ENCODE measurements at regions not wholly inside any gene's neighbourhood (a gene's known extent, or its start where the extent isn't known, plus 50 kb on each side); places are given as distances from the start of the nearest gene placed in this dataset.

GRCh38 chr3:152629363-152630122 lies 205.4 kb upstream of the P2RY1 start:
- intact Hi-C loops (cut with DNase I) = loop anchor here in 1 of 10 donors (5.0 kb wide), 1 partner anchor 1542 kb away; the partner anchor contains the start of gene MED12L
- WGBS, 2 donors = 98 to 99% methylated on average over 7 of the region's 7 CpGs
- no peak overlapping the region for H3K27ac ChIP-seq
- no peak overlapping the region for H3K4me3 ChIP-seq
- peaks cover 0 to 15% (median 0%) of the 10 kb centered on the region in 11 donors for H3K9me3 ChIP-seq
- no peaks in the 10 kb centered on the region for H3K27me3 ChIP-seq
- DNase-seq (no peak), ATAC-seq (no peak)
- H3K4me1 ChIP-seq = no peaks in the 10 kb centered on the region
- TF ChIP-seq CTCF (IDR thresholded peaks at IDR 0.05) = no peak
- no peaks in the 10 kb centered on the region for H3K36me3 ChIP-seq

GRCh38 chr3:152635389-152635788 lies 199.5 kb upstream of the P2RY1 start:
- DNase-seq (no peak), ATAC-seq (peak in 1 of 8 donors; percentile 50)
- intact Hi-C loops (cut with DNase I) = no loop called here
- no peak for TF ChIP-seq CTCF (IDR thresholded peaks at IDR 0.05)
- no peak overlapping the region for H3K4me3 ChIP-seq
- no peaks in the 10 kb centered on the region for H3K27me3 ChIP-seq
- H3K9me3 ChIP-seq = peaks cover 0 to 8% (median 0%) of the 10 kb centered on the region in 11 donors
- no peaks in the 10 kb centered on the region for H3K36me3 ChIP-seq
- no peak overlapping the region for H3K27ac ChIP-seq
- H3K4me1 ChIP-seq = peaks cover 0 to 6% (median 0%) of the 10 kb centered on the region in 9 donors

GRCh38 chr3:152636651-152637050 lies 198.3 kb upstream of the P2RY1 start:
- ATAC-seq (no peak), DNase-seq (no peak)
- intact Hi-C loops (cut with DNase I) = no loop called here
- Histone ChIP-seq H3K27me3 (no peaks in the 10 kb centered on the region), H3K36me3 (no peaks in the 10 kb centered on the region), H3K4me1 (peaks cover 0 to 6% (median 0%) of the 10 kb centered on the region in 9 donors), H3K27ac (no peak overlapping the region), H3K9me3 (no peaks in the 10 kb centered on the region), H3K4me3 (no peak overlapping the region)
- TF ChIP-seq CTCF (IDR thresholded peaks at IDR 0.05) = no peak
- WGBS, 2 donors = 96 to 97% methylated on average over 4 of the region's 4 CpGs

GRCh38 chr3:152638214-152638613 lies 196.7 kb upstream of the P2RY1 start:
- Histone ChIP-seq H3K9me3 (no peaks in the 10 kb centered on the region), H3K36me3 (no peaks in the 10 kb centered on the region), H3K27me3 (no peaks in the 10 kb centered on the region), H3K4me1 (peaks cover 0 to 6% (median 0%) of the 10 kb centered on the region in 9 donors), H3K4me3 (no peak overlapping the region), H3K27ac (peak overlapping the region in 6 of 10 donors; percentile 15 to 71 (median 54))
- ATAC-seq = peak in 5 of 8 donors; percentile 42 to 79 (median 62)
- TF ChIP-seq CTCF (IDR thresholded peaks at IDR 0.05) = no peak
- intact Hi-C loops (cut with DNase I) = no loop called here
- WGBS, 2 donors = 67 to 72% methylated on average over 4 of the region's 4 CpGs
- no peak for DNase-seq
